ENCODE measurements at regions not wholly inside any gene's neighbourhood (a gene's known extent, or its start where the extent isn't known, plus 50 kb on each side); places are given as distances from the start of the nearest gene placed in this dataset.

DNA sequence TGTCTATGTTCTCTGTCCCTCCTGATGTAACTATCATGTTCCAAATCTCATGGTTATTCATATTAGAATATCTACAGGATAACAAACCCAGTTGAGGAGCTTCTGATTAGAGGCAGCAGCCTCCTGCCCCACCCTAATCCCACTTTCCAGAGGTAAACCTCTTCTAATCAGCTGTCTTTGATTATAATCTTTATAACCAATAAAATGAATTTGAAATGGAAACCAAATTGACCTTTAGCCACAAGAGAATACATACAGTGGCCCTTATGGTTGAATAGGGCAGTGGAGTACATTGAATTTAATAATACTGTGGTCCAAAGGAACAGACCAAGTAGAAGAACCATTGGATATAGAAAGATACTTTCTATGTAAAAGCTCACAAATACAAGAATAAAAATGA, 281.3 kb upstream of the UMPS start:
- no peak overlapping the region for H3K4me3 ChIP-seq (ENCODE audit: low read depth, low read length)
- H3K36me3 ChIP-seq (ENCODE audit: control insufficient read depth, insufficient read depth, low read length), result peaks cover 2% of the 10 kb centered on the region
- H3K27me3 ChIP-seq (ENCODE audit: control insufficient read depth, insufficient read depth, low read length), result no peaks in the 10 kb centered on the region
- TF ChIP-seq, protein P1, sequence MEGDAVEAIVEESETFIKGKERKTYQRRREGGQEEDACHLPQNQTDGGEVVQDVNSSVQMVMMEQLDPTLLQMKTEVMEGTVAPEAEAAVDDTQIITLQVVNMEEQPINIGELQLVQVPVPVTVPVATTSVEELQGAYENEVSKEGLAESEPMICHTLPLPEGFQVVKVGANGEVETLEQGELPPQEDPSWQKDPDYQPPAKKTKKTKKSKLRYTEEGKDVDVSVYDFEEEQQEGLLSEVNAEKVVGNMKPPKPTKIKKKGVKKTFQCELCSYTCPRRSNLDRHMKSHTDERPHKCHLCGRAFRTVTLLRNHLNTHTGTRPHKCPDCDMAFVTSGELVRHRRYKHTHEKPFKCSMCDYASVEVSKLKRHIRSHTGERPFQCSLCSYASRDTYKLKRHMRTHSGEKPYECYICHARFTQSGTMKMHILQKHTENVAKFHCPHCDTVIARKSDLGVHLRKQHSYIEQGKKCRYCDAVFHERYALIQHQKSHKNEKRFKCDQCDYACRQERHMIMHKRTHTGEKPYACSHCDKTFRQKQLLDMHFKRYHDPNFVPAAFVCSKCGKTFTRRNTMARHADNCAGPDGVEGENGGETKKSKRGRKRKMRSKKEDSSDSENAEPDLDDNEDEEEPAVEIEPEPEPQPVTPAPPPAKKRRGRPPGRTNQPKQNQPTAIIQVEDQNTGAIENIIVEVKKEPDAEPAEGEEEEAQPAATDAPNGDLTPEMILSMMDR (IDR thresholded peaks at IDR 0.05; ENCODE audit: insufficient read depth, low read length, poor library complexity, severe bottlenecking), result no peak
- DNase-seq (ENCODE audit: low read depth), result no peak

DNA sequence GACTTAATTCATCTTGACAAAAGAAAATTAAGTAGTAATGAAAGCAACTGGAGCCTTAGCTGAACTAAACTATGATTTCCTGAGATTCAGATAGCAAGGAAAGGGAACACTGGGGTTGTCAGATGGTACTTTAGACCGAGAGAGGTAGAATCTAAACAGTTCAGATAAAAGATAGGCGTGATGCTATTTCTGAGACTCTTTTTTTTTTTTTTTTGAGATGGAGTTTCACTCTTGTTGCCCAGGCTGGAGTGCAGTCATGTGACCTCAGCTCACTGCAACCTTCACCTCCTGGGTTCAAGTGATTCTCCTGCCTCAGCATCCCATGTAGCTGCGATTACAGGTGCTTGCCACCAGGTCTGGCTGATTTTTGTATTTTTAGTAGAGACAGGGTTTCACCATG, 279.9 kb upstream of the UMPS start:
- H3K27me3 ChIP-seq (ENCODE audit: control insufficient read depth, insufficient read depth, low read length), result no peaks in the 10 kb centered on the region
- TF ChIP-seq, protein P1 (IDR thresholded peaks at IDR 0.05; ENCODE audit: insufficient read depth, low read length, poor library complexity, severe bottlenecking), result no peak
- H3K36me3 ChIP-seq (ENCODE audit: control insufficient read depth, insufficient read depth, low read length), result peaks cover 2% of the 10 kb centered on the region
- no peak overlapping the region for H3K4me3 ChIP-seq (ENCODE audit: low read depth, low read length)
- no peak for DNase-seq (ENCODE audit: low read depth)

DNA sequence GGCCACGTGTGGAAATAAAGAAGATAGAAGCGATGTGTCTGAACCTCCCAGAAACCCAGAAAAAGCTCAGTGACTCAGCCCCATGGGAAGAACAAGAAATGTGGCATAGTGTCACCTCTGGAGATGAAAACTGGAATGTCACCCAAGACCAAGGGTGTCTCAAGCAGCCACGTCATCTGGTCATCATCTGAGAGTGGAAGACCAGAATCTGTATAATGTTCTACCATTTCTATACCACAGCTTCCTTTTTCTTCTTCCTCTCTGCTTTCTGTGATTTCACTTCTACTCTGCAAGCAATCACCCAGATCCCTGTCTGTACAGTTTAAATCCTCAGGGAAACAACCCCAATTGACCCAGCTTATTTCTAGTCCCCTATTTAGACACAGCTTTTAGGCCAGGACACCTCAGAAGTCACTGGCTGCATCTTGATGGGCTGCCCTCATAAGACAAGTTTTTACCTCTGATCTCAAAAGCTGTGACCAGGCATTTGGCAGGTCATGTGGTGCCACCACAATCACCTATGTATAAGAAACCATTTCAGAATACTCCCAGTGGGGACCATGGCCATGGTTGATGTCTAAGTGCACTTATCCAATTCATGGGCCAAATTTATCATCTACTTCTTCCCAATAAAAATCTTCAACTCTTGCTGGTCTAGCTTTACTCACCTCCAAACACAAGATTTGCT, 278.5 kb upstream of the UMPS start:
- DNase-seq (ENCODE audit: low read depth), result no peak
- Histone ChIP-seq H3K4me3 (ENCODE audit: low read depth, low read length) (no peak overlapping the region), H3K27me3 (ENCODE audit: control insufficient read depth, insufficient read depth, low read length) (no peaks in the 10 kb centered on the region), H3K36me3 (ENCODE audit: control insufficient read depth, insufficient read depth, low read length) (peaks cover 2% of the 10 kb centered on the region)
- TF ChIP-seq, protein P1 (IDR thresholded peaks at IDR 0.05; ENCODE audit: insufficient read depth, low read length, poor library complexity, severe bottlenecking), result no peak

GRCh38 chr3:124453189-124453588, 277.1 kb upstream of the UMPS start:
- TF ChIP-seq, protein P1 (IDR thresholded peaks at IDR 0.05; ENCODE audit: insufficient read depth, low read length, poor library complexity, severe bottlenecking), result no peak
- Histone ChIP-seq H3K36me3 (ENCODE audit: control insufficient read depth, insufficient read depth, low read length) (peaks cover 2% of the 10 kb centered on the region), H3K27me3 (ENCODE audit: control insufficient read depth, insufficient read depth, low read length) (no peaks in the 10 kb centered on the region), H3K4me3 (ENCODE audit: low read depth, low read length) (no peak overlapping the region)
- DNase-seq (ENCODE audit: low read depth), result no peak

GRCh38 chr3:124455891-124456290, 274.4 kb upstream of the UMPS start:
- peaks cover 2% of the 10 kb centered on the region for H3K36me3 ChIP-seq (ENCODE audit: control insufficient read depth, insufficient read depth, low read length)
- H3K4me3 ChIP-seq (ENCODE audit: low read depth, low read length), result no peak overlapping the region
- TF ChIP-seq, protein P1 (IDR thresholded peaks at IDR 0.05; ENCODE audit: insufficient read depth, low read length, poor library complexity, severe bottlenecking), result no peak
- no peak for DNase-seq (ENCODE audit: low read depth)
- H3K27me3 ChIP-seq (ENCODE audit: control insufficient read depth, insufficient read depth, low read length), result no peaks in the 10 kb centered on the region

DNA sequence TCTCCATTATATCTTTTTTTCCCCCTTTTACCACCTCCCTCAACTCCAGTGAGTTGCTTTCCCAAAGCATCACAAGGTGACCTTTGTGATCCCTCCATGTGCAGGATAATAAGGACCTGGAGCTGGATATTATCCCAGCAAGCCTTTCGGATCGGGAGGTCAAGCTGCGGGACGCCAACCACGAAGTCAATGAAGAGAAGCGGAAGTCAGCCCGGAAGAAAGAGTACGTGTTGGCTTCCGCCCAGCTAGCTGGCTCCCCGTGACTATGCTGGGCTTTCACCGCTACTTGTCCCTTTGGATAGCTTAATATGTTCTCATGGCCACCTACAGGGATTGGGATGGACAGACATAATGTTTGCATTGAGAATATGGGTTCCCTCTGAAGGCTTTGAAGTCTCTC, 273.7 kb upstream of the UMPS start:
- DNase-seq (ENCODE audit: low read depth), result no peak
- Histone ChIP-seq H3K36me3 (ENCODE audit: control insufficient read depth, insufficient read depth, low read length) (peaks cover 2% of the 10 kb centered on the region), H3K27me3 (ENCODE audit: control insufficient read depth, insufficient read depth, low read length) (no peaks in the 10 kb centered on the region), H3K4me3 (ENCODE audit: low read depth, low read length) (no peak overlapping the region)
- TF ChIP-seq, protein P1 (IDR thresholded peaks at IDR 0.05; ENCODE audit: insufficient read depth, low read length, poor library complexity, severe bottlenecking), result no peak
